B cell (primary cell): ENCODE measurements at regions not wholly inside any gene's neighbourhood (a gene's known extent, or its start where the extent isn't known, plus 50 kb on each side); places are given as distances from the start of the nearest gene placed in this dataset.

Source experiments
- ATAC-seq: fragments of 200-7000 bp; cut with Tn5 transposase; one replicate; pipeline ENCODE4 v1.10.0; 2021; ENCODE audit warnings: low read depth, mild to moderate bottlenecking, moderate number of reproducible peaks, moderate library complexity
- CTCF ChIA-PET: fragments of 350-600 bp; sonication (Branson Sonifier 250); formaldehyde crosslinking; loops from one replicate; lab custom pipeline; 2021; ENCODE audit warnings: antibody characterized with exemption, inconsistent platforms; lab: Charles Lee
- POLR2A ChIA-PET: fragments of 350-600 bp; sonication (Branson Sonifier 250); formaldehyde crosslinking; loops from one replicate; lab custom pipeline; 2021; ENCODE audit warnings: antibody characterized with exemption; lab: Charles Lee
- DNase-seq: peaks from one replicate; pipeline ENCODE4 v3.0.0; 2013
- H2AFZ ChIP-seq: 2 replicates; pipeline ENCODE4 v1.6.1; 2012; ENCODE audit warnings: mild to moderate bottlenecking, low read depth, low read length; ENCODE audit not compliant: insufficient read depth, poor library complexity, severe bottlenecking
- H3K27ac ChIP-seq, 2 donors: 1 replicate in 1 of 2; 2 replicates in 1 of 2; pipeline ENCODE4 v1.5.1; 2012 to 2013; ENCODE audit warnings: low read length in 2 of 2, mild to moderate bottlenecking in 2 of 2, moderate library complexity in 1 of 2
- H3K27me3 ChIP-seq, 4 experiments: fragments of 200-600 bp in 1 of 4; sonication (generic) in 1 of 4; replicated peaks in 1 of 4; 1 replicate in 2 of 4; 2 replicates in 2 of 4; pipeline versions ENCODE4 v1.6.1 to v1.7.0; 2013 to 2016; ENCODE audit warnings: low read length in 3 of 4, mild to moderate bottlenecking in 2 of 4, mixed read lengths in 1 of 4, moderate library complexity in 1 of 4; ENCODE audit not compliant: insufficient read depth in 4 of 4, control insufficient read depth in 3 of 4; ENCODE audit errors: control extremely low read depth in 1 of 4
- H3K36me3 ChIP-seq, 2 experiments: replicated peaks in 1 of 2; 1 replicate in 1 of 2; 2 replicates in 1 of 2; pipeline versions ENCODE4 v1.6.1 to v1.7.1; 2013; ENCODE audit warnings: low read length in 1 of 2; ENCODE audit not compliant: insufficient read depth in 2 of 2, control insufficient read depth in 1 of 2; ENCODE audit errors: control extremely low read depth in 1 of 2, extremely low read depth in 1 of 2
- H3K4me1 ChIP-seq, 2 donors: fragments of 200-600 bp in 1 of 2; sonication (generic) in 1 of 2; 1 replicate in 1 of 2; 2 replicates in 1 of 2; pipeline versions ENCODE4 v1.5.1 to v1.6.1; 2013 to 2017; ENCODE audit warnings: low read length in 2 of 2; ENCODE audit not compliant: control insufficient read depth in 2 of 2, insufficient read depth in 2 of 2
- H3K4me2 ChIP-seq: replicated peaks from 2 replicates; pipeline ENCODE3; 2012; ENCODE audit warnings: mild to moderate bottlenecking, low read depth, low read length; ENCODE audit not compliant: poor library complexity, severe bottlenecking
- H3K4me3 ChIP-seq, 5 experiments: fragments of 200-600 bp in 1 of 5; sonication (generic) in 1 of 5; 1 replicate in 3 of 5; 2 replicates in 2 of 5; pipeline versions ENCODE4 v1.5.1 to v1.7.0; 2011 to 2016; ENCODE audit warnings: low read length in 4 of 5, mild to moderate bottlenecking in 4 of 5, low read depth in 2 of 5, control low read depth in 1 of 5, moderate library complexity in 1 of 5; ENCODE audit not compliant: insufficient read depth in 1 of 5; ENCODE audit errors: control extremely low read depth in 1 of 5, extremely low read depth in 1 of 5
- H3K79me2 ChIP-seq: fragments of 200-600 bp; sonication (generic); one replicate; pipeline ENCODE4 v1.6.0; 2016; ENCODE audit warnings: low read length; ENCODE audit not compliant: control insufficient read depth, insufficient read depth
- H3K9ac ChIP-seq: fragments of 200-600 bp; sonication (generic); 2 replicates; pipeline ENCODE4 v1.6.1; 2017; ENCODE audit warnings: mild to moderate bottlenecking, low read length, moderate library complexity
- H3K9me3 ChIP-seq, 3 donors: one replicate each; pipeline versions ENCODE4 v1.6.1 to v1.7.1; 2013; ENCODE audit warnings: low read length in 2 of 3; ENCODE audit not compliant: control insufficient read depth in 2 of 3, insufficient read depth in 1 of 3; ENCODE audit errors: control extremely low read depth in 1 of 3
- H4K20me1 ChIP-seq: 2 replicates; pipeline ENCODE4 v1.6.0; 2012; ENCODE audit warnings: mild to moderate bottlenecking, low read length; ENCODE audit not compliant: insufficient read depth, control insufficient read depth, poor library complexity, severe bottlenecking
- H3K27ac Mint-ChIP-seq: one replicate; pipeline ENCODE4 v1.8.0; 2021; ENCODE audit warnings: mixed read lengths
- H3K27me3 Mint-ChIP-seq: one replicate; pipeline ENCODE4 v1.8.0; 2021; ENCODE audit warnings: mixed read lengths
- H3K4me1 Mint-ChIP-seq: one replicate; pipeline ENCODE4 v1.8.0; 2021; ENCODE audit warnings: mixed read lengths
- H3K4me3 Mint-ChIP-seq: one replicate; pipeline ENCODE4 v1.8.0; 2021; ENCODE audit warnings: mixed read lengths
- H3K9me3 Mint-ChIP-seq: one replicate; pipeline ENCODE4 v1.8.0; 2022; ENCODE audit warnings: mixed read lengths; ENCODE audit not compliant: insufficient read depth
- CTCF ChIP-seq: fragments of 200-600 bp; IDR thresholded peaks from one replicate; pipeline ENCODE4 v1.8.0; 2022; ENCODE audit warnings: antibody characterized with exemption, mild to moderate bottlenecking
- EZH2 ChIP-seq: IDR thresholded peaks from 2 replicates; pipeline ENCODE4 v1.6.1; 2012; ENCODE audit warnings: borderline replicate concordance, low read depth, mild to moderate bottlenecking, moderate library complexity, low read length; ENCODE audit not compliant: insufficient read depth, poor library complexity, severe bottlenecking
- WGBS: methylation state at CpG from one replicate; pipeline ENCODE4 v1.1.5; 2013; ENCODE audit warnings: missing lambda C conversion rate; ENCODE audit not compliant: insufficient coverage; 5-methylcytosine and 5-hydroxymethylcytosine counted together
- intact Hi-C: fragments of 100-400 bp; cut with micrococcal nuclease; formaldehyde crosslinking; loops from one replicate; pipeline ENCODE4 v1.10.0; 2022

DNA sequence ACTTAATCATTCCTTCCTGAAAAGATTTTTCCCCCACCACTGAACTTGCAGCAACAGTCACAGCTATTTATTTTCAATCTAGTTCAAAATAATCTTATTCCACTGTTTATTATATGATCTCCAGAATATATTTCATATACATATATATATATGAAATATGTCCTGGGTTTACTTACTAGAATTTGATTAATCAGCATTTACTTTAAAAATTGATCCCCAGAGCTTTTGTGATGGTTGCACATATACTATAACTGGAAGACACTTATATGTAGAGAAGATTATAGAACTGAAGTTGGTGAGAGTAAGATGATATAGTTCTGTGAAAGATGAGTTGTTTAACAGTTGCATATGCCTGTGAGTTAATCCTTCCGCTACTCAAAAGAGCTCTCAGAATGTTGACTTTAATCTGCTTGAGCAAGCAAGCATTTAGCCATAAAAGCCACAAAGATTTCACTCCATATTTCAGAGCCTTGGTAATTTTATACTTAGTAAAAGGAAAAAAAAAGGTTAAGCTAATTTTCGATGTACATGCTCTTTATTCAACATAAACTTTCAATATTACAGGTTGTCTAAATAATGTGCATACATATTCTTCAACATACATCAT is 399.3 kb upstream of the CDH9 start:
- H3K4me3 ChIP-seq: no peak overlapping the region
- intact Hi-C loops: no loop called here
- Mint-ChIP-seq H3K9me3 (peaks cover 2% of the 10 kb centered on the region), H3K4me1 (no peaks in the 10 kb centered on the region), H3K27me3 (no peaks in the 10 kb centered on the region), H3K4me3 (no peak overlapping the region), H3K27ac (no peak overlapping the region)
- H4K20me1 ChIP-seq: no peaks in the 10 kb centered on the region
- no peak overlapping the region for H3K27ac ChIP-seq
- DNase-seq (no peak), ATAC-seq (no peak)
- H2AFZ ChIP-seq: no peak overlapping the region
- no peaks in the 10 kb centered on the region for H3K4me1 ChIP-seq
- ChIA-PET POLR2A (no interaction called here), CTCF (no interaction called here)
- no peak overlapping the region for H3K4me2 ChIP-seq
- no peaks in the 10 kb centered on the region for H3K79me2 ChIP-seq
- no peak for TF ChIP-seq CTCF
- no peak for TF ChIP-seq EZH2
- H3K36me3 ChIP-seq: no peaks in the 10 kb centered on the region
- H3K9me3 ChIP-seq: peaks cover 0 to 10% (median 0%) of the 10 kb centered on the region in 3 donors
- H3K27me3 ChIP-seq: no peaks in the 10 kb centered on the region
- no peak overlapping the region for H3K9ac ChIP-seq
- no CpG with 5 or more reads among the region's 2 CpGs for WGBS

- no peaks in the 10 kb centered on the region for H3K79me2 ChIP-seq
- DNase-seq (no peak), ATAC-seq (no peak)
- H3K27me3 Mint-ChIP-seq: no peaks in the 10 kb centered on the region
- ChIA-PET POLR2A (no interaction called here), CTCF (no interaction called here)
- H3K9ac ChIP-seq: no peak overlapping the region
- H4K20me1 ChIP-seq: no peaks in the 10 kb centered on the region
- H2AFZ ChIP-seq: no peak overlapping the region
- WGBS: no CpG with 5 or more reads among the region's 4 CpGs
- H3K4me1 ChIP-seq: no peaks in the 10 kb centered on the region
- H3K4me3 ChIP-seq: no peak overlapping the region
- no peaks in the 10 kb centered on the region for H3K36me3 ChIP-seq
- H3K4me3 Mint-ChIP-seq: no peak overlapping the region
- H3K9me3 ChIP-seq: peaks cover 0 to 1% (median 0%) of the 10 kb centered on the region in 3 donors
- no peak for TF ChIP-seq CTCF
- no peak for TF ChIP-seq EZH2
- no peak overlapping the region for H3K27ac Mint-ChIP-seq
- peaks cover 2% of the 10 kb centered on the region for H3K9me3 Mint-ChIP-seq
- intact Hi-C loops: no loop called here
- H3K4me1 Mint-ChIP-seq: no peaks in the 10 kb centered on the region
- H3K27ac ChIP-seq: no peak overlapping the region
- H3K27me3 ChIP-seq: no peaks in the 10 kb centered on the region
- H3K4me2 ChIP-seq: no peak overlapping the region
Observed at GRCh38 chr5:27434335-27434734, 395.9 kb upstream of the CDH9 start.
